ENCODE measurements at regions not wholly inside any gene's neighbourhood (a gene's known extent, or its start where the extent isn't known, plus 50 kb on each side); places are given as distances from the start of the nearest gene placed in this dataset.

DNA sequence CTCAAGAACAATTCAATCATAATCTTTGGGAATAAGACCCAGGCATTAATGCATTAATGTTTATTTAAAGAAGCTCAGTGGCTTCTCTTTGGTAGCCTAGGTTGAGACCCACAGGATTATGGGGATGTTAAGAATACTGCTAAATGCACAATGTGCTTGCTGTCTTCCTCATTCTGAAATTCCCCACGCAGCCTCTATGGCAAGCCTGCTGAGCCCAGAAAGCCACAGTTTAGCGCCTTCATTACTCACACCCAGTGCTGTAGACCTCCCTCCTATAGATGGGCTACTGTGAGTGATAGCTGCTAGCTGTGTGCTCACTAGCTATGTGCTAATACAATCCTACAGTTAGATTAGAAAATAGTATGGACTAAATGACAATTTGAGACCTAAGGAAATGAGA lies 90.6 kb downstream of the TNFSF13B start:
- ChIA-PET POLR2A (no interaction called here), CTCF (no interaction called here)

DNA sequence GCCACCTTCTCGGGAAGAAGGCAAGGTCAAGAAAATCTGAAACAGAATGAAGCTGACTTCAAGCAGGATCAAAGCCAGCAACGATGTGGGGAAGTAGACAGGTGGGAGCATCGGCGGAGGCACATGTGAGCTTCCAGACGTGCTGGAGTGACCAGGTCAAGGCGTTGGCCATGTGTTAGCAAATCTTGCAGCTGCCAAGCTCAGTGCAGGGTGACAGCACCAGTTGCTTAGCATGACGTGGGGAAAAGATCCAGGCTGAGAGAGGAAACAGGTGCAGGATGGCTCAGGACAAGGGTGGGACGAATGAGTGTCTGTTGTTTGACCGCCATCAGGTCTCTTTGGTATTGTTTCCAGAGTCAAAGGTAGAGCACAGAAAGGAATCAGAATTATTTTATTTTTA lies 92.3 kb downstream of the TNFSF13B start:
- POLR2A ChIA-PET: no interaction called here
- CTCF ChIA-PET: no interaction called here

DNA sequence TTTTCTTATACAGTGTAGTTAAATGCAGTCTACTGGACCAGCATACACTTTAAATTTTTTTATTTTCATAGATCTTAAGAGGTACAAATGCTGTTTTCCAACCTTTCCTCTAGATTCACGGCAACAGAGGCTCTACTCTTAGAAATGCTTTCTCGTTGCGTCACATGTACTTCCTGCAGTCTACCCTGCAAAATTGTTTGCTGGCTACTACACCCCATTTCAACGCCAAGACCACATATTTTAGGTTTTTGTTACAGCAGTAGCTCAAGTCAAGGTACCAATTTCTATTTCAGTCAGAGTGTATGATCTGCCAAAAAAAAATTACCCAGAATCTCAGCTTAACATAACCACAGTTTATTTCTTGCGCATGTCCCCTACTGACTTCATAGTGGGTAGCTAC lies 94.1 kb downstream of the TNFSF13B start:
- ChIA-PET POLR2A (no interaction called here), CTCF (no interaction called here)

DNA sequence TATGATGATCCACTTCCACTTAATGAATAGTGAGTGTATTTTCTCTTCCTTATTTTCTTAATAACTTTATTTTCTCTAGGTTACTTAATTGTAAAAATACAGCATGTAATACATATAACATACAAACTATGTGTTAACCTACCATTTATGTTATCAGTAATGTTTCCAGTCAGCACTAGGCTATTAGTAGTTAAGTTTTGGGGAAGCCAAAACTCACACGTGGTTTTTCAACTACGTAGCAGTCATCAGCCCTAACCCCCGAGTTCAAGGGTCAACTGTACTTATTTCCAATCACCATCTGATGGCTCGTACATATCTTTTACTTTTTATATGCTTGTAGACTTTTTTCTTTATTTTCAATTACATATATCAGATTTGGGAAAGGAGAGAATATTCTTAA lies 95.7 kb downstream of the TNFSF13B start:
- POLR2A ChIA-PET: no interaction called here
- CTCF ChIA-PET: no interaction called here

DNA sequence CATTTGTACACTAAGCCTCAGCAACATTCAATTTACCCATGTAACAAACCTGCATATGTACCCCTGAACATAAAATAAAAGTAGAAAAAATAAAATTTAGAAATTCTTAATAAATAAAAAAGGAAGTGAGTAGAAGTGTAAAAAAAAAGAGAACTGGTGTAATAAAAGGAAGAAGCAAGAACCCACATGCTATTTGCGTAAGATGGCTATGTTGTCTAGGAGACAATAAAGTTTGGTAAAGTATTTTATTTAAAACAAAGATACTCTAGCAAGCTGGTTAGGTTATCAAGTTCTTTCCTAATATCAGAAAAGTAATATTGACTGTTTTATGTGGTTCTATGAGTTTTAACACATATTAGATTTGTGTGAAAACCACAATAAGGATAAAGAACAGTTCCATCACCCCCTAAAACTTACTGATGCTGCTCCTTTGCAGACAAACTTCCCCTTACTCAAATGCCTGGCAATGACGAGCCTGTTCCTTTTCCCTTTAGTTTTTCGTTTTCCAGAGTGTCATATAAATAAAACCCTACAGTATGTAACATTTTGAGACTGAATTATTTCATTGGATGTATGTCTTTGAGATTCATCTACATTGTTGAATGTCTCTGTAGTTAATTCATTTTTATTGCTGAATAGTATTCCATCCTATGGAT lies 98.9 kb downstream of the TNFSF13B start:
- ChIA-PET POLR2A (no interaction called here), CTCF (no interaction called here)

DNA sequence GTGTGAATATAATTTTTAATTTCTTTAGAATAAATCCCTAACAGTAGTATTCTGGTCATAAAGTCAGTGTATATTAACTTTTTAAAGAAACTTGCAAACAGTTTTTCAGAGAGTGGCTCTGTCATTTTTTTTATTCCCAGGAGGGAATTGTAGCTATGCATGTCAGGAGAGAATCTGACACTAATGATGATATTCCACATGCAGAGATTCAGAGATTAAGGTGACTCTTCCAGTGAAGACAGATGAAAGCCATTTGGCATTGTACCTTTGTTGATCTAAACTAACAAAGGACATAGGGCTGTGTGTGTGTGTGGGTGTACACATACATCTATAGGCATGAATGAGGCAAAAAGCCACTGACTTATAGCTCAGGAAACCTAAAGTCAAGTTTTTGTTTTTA lies 99.9 kb downstream of the TNFSF13B start:
- ChIA-PET CTCF (no interaction called here), POLR2A (no interaction called here)

DNA sequence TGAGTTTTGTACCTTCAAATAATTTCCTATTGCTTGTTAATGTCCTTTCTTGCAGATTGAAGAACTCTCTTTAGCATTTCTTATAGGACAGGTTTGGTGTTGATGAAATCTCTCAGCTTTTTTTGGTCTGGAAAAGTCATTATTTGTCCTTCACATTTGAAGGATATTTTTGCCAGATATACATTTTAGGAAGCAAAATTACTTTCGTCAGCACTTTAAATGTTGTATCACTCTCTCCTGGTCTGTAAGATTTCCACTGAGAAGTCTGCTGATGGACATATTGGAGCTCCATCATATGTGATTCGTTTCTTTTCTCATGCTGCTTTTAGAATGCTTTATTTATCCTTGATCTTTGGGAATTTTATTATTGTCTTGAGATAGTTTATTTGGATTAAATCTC lies 105.5 kb downstream of the TNFSF13B start:
- CTCF ChIA-PET: no interaction called here
- POLR2A ChIA-PET: no interaction called here

DNA sequence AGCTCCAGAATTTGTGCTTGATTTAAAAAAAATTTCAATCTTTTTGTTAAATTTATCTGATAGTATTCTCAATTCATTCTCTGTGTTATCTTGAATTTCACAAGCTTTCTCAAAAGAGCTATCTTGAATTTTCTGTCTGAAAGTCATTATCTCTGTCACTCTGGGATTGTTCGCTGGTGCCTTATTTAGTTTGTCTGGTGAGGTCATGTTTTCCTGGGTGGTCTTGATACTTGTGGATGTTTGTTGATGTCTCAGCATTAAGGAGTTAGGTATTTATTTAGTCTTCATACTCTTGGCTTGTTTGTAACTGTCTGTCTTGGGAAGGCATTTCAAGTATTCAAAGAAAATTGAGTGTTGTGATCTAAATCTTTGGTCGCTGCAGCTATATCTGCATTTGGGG lies 106.3 kb downstream of the TNFSF13B start:
- ChIA-PET POLR2A (no interaction called here), CTCF (no interaction called here)

DNA sequence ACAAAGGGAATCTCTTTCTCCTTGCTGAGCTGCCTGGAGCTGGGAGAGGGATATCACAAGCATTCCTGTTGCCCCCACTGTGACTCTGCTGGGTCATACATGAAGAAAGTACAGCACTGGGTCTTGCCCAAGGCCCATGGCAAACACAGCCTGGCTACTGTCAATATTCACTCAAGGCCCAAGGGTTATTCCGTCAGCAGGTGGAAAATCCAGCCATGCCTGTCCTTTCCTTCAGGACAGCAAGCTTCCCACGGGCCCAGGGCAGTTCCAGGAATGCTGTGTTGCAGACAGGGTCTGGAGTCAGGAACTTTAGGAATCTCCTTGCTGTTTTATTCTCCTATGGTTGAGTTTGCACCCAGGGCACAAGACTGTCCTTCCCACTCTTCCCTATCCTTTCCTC lies 106.8 kb downstream of the TNFSF13B start:
- CTCF ChIA-PET: no interaction called here

DNA sequence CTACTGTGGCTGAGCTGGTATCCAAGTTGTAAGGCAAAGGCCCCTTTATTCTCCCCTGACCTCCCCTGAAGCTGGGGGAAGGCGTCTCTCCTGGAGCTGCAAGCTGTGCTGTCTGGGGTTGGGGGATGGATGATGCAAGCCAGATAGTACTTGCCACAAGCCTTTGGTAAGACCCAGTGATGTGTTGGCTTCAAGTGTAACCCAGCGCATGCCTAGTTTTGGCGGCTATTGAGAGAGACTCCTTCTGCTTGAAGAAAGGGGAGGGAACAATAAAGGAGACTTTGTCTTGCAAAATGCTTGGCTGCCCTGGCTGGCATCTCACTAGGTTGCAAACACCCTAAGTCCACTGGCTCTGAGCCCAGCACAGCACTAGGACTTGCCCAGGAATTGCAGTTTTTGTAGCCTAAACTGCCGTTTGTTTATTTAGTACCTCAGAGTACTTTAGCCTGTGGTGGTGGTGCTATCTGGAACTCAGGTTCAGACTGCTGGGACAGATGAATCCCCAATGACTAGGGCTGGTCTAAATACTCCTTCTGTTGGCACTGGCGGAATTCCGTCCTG lies 108.2 kb downstream of the TNFSF13B start:
- ChIA-PET CTCF (no interaction called here), POLR2A (no interaction called here)

More for the DNA sequence above, 106.8 kb downstream of the TNFSF13B start:
- POLR2A ChIA-PET: no interaction called here

DNA sequence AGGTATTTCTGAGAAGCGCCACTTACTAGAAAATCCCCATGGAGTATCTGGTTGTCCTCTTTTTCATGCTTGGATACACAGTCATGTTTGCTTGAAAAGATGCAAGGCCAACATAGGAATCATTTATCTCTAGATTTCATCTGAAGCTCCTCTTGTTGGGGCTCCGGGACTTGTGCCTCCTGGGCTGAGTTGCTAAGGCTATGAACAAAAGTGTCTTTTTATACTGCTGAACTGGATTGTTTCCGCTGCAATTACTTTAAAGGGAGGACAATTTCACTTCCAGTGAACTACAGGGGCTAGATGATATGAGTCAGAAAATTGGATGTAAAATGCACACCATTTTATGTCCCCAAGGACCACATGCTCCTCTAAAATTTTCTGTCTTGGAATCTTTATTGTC lies 114.1 kb downstream of the TNFSF13B start:
- CTCF ChIA-PET: no interaction called here
- POLR2A ChIA-PET: no interaction called here

DNA sequence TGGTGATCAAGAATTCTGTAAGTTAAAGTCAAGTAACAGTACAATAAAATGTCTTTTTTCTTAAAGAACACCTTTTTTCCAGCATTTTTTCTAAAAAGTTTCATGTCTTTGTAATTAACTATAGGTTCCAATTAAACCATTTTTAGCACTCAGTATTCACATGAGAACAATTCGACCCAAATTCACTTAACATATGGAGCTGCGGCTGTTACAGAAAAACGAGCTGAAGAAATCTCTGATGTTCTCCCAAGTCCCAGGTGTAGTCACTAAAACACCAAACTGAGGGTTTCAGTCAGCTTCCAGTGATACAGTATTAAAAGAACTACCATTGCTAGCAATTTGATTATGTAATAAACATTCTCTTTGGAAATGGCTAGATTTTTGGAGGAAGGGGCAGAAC lies 117.6 kb downstream of the TNFSF13B start:
- ChIA-PET CTCF (no interaction called here), POLR2A (no interaction called here)

DNA sequence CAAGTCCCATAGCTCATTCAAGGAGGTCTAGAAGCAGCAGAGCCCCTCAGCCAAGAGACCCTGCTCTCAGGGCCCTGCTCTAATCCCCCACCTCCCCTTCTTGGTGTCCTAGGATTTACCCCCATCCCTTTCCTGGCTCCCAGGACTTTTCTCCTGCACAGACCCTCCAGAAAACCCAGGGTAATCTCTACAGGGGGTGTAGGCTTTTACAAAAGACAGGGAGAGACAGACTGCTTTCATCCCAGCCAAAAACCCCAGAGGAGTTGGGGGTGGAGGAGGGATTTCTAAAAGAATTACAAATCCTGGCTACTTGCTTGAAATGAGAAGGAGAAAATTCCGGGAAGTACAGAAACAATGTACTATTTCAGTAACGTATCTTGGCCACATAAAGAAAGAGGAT lies 133.3 kb downstream of the TNFSF13B start:
- CTCF ChIA-PET: no interaction called here
- POLR2A ChIA-PET: no interaction called here

DNA sequence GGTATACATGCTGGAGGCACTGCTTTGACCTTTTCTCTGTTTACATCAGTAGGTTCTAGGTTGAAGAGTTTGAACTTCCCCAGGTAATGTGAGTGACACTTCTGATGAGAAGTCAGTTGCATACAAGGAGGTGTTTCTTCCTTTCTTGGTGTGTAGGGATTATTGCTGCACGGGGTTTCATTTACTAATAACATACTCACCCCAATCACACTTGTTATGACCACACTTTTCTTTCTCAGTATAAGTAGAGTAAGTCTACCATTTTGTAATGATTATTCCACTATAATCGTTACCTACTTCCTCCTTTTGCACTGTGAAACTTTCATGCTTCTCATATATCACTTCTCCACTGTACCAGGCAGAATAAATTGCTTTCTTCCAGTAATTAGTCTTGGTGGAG lies 138.0 kb downstream of the TNFSF13B start:
- POLR2A ChIA-PET: no interaction called here
- CTCF ChIA-PET: no interaction called here

DNA sequence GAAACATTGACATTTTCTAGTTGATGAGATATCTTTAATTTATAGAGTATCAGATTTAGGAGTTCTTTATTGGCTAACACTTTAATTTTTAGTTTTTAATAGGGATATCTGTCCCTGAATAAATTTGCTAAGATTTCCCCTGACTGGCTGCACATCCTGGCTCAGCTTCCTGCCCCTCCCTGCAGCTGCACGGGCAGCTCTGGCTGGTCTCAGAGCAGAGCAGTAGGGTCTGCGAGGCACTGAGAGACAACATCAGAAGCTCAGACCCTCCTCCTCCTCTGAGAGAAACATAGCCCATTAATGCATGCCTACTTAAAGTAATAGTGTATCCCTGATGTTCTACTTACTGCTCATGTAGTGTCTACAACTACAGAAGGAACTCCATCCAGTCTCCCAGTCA lies 139.2 kb downstream of the TNFSF13B start:
- ChIA-PET POLR2A (no interaction called here), CTCF (no interaction called here)

DNA sequence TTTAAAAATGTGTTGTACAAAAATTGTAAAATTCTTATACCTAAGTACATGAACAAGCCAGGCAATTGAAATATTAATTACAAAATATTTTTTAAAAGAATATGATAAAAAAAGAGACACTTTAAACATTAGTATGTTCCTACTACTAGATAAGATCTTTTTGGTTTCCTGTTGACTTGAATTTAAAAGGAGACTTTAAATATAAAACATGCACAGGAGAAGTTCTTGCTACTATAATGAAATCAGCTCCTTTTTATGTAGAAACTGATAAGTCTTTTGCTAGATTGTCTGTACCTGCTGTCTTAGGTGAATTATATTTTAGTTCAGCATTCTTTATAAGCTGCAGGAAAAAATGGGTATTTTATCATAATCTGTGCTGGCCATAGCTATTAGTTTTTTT lies 140.2 kb downstream of the TNFSF13B start:
- POLR2A ChIA-PET: no interaction called here
- CTCF ChIA-PET: no interaction called here

DNA sequence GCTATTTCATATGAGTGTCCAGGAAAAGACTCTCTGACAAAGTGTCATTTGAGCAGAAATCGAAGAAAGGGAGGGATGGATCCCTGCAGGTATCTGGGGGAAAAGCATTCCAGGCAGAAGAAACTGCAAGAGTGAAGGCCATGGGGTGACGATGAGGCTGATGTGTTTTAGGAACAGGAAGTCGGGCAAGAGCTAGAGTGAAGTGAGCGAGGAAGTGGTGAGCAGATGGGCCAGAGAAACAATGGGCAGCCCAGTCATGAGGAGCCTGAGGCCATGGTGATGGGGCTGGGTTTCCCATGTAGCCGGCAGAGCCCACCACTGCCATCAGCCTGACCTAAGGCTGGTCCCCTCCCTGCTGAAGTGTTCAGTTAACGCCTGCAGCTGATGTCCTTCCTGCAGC lies 150.2 kb downstream of the TNFSF13B start:
- CTCF ChIA-PET: no interaction called here
- POLR2A ChIA-PET: no interaction called here

DNA sequence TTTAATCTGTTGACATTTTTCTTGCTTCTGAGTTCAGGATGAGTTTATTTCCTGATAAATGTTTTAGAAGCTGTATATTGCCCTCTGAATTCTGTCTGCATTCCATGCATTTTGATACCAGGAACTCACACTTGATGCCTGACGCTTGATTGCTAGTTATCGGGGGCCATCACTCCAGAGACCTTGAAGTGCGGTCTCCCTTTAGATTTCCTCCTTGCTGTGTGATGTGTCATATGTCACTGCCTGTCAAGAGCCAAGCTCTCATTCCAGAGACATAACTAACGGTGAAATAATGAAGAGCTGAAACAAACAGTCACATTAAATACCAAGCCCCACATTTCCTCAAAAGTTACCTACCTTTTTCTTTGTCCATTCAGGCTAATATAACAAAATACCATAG lies 155.5 kb downstream of the TNFSF13B start:
- ChIA-PET POLR2A (no interaction called here), CTCF (no interaction called here)

DNA sequence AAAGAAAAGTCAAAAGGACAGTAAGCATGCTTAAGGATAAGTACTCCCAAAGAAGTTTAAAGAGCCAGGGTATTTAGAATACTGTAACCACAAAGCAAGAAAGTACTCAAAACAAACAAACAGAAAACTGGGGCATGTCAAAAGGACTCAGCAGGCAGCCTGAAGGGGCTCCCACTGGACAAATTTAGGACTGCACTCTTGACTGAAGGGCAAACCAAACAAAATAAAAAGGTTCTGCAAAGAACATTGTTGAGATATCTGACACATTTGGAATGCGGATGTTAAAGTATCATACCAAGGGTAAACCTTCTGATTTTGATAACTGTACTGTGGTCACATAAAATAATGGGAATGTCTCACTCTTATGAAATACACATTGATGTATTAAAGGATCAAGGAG lies 157.4 kb downstream of the TNFSF13B start:
- ChIA-PET CTCF (no interaction called here), POLR2A (no interaction called here)

DNA sequence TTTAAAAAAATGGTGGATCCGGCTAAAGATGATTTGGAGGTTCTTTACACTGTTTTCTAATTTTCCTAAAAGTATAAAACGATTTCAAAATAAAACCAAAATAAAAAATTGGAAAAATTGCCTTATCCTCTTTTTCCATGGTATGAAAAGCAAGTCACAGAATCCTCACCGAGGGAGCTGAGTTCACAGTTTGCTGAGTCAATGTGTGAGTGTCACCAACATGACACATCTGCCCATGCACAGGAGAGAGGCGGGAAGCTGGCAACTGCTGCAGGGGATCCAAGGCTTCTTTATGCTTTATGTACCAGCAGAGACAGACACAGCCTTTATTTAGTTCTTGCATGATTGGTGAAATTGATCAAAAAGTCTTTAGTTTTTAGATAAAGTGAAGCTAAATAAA lies 157.8 kb downstream of the TNFSF13B start:
- POLR2A ChIA-PET: no interaction called here
- CTCF ChIA-PET: no interaction called here

DNA sequence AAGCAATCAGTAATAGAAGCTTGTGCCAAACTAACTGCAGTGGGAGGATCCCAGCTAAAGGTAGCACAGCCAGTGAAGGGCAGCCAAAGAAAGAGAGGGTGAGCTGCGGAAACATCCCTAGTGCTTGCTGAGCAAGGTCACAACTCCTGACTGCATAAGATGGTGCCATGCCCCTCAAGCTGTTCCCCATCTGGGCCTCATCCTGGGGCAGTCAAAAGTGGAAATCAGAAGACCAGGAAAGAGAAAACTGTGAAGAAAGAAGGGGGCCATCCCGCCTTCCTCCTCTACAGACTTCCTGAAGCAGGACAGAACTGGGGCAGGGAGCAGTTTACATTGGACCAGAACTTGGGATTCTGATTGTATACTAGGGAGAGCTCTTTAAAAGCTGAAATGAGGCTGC lies 159.2 kb downstream of the TNFSF13B start:
- ChIA-PET POLR2A (no interaction called here), CTCF (no interaction called here)

DNA sequence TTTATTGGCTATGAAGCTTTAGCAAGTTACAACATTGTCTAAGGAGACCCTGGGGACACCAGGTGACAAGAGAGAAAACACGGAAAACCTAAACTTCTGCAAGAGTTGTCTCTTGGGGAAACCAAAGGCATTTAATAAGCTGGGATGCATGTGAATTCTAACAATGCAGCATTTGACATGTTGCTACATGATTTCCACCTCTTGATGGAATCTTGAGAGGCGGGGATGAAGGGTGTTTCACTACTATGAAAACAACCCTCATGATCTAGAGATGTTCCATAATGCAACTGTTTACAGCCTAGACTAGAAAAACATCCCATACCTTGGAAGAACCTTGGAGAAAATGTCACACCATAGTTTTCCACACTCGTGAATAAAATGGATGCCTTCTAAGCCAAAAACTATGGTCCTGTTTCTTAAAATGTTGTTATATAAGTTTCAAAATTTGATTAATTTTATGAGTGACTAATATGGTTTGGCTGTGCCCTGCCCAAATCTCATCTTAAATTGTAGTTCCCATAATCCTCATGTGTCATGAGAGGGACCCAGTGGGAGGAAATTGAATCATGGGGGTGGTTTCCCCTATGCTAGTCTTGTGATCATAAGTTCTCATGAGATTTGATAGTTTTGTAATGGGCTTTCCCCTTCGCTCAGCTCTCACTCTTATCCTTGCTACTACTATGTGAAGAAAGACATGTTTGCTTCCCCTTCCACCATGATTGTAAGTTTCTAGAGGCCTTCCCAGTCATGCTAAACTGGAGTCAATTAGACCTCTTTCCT lies 164.6 kb downstream of the TNFSF13B start:
- CTCF ChIA-PET: no interaction called here
- POLR2A ChIA-PET: no interaction called here

Measured in activated CD8-positive, alpha-beta memory T cell treated with anti-CD3 and anti-CD28 coated beads for 36 hours (primary cell).